ENCODE measurements at regions not wholly inside any gene's neighbourhood (a gene's known extent, or its start where the extent isn't known, plus 50 kb on each side); places are given as distances from the start of the nearest gene placed in this dataset.

DNA sequence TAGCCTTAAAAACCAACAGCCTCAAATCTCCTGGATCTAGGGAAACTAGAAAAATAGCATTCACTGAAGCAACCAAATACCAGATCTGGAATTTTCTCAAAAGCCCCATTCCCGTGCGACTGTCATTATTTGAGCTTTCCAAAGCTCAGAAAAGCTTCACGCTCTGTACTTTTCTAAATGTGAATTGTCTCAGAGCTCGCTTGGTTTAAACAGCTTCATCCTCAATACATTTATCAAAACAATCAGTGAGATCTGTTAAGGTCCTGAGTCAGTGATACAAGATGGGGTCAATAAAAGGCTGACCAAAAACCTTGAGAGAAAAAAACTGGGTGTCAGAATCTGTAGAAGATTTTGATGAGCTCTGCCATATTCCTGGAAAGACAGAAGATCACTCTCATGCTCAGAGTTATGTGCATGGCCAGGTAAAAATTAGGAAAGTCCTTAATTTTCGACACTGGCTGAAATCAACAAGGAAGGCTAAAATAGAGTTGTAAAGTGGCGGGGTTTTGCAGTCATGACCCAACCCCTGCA lies 60.2 kb upstream of the VPREB1 start:
- ChIA-PET CTCF (interaction anchor here (0.7 to 6.3 kb wide), 12 partner anchors 10 to 238 kb away, joined by 3 to 61 read pairs (median 8); no protein-coding TSS in a partner anchor), POLR2A (no interaction called here)

GRCh38 chr22:22182990-22183264 lies 61.7 kb upstream of the VPREB1 start:
- CTCF ChIA-PET = interaction anchor here (0.7 to 6.3 kb wide), 11 partner anchors 11 to 142 kb away, joined by 3 to 61 read pairs (median 5); no protein-coding TSS in a partner anchor
- DNase-seq (ENCODE audit: extremely low spot score) = no peak
- TF ChIP-seq, protein P1, sequence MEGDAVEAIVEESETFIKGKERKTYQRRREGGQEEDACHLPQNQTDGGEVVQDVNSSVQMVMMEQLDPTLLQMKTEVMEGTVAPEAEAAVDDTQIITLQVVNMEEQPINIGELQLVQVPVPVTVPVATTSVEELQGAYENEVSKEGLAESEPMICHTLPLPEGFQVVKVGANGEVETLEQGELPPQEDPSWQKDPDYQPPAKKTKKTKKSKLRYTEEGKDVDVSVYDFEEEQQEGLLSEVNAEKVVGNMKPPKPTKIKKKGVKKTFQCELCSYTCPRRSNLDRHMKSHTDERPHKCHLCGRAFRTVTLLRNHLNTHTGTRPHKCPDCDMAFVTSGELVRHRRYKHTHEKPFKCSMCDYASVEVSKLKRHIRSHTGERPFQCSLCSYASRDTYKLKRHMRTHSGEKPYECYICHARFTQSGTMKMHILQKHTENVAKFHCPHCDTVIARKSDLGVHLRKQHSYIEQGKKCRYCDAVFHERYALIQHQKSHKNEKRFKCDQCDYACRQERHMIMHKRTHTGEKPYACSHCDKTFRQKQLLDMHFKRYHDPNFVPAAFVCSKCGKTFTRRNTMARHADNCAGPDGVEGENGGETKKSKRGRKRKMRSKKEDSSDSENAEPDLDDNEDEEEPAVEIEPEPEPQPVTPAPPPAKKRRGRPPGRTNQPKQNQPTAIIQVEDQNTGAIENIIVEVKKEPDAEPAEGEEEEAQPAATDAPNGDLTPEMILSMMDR (IDR thresholded peaks at IDR 0.05; ENCODE audit: control extremely low read depth, extremely low read depth, low read depth, missing control alignments) = no peak
- POLR2A ChIA-PET = no interaction called here

More for the DNA sequence above, 60.2 kb upstream of the VPREB1 start:
- TF ChIP-seq, protein P1 (IDR thresholded peaks at IDR 0.05; ENCODE audit: control extremely low read depth, extremely low read depth, low read depth, missing control alignments) = no peak
- DNase-seq (ENCODE audit: extremely low spot score) = no peak

DNA sequence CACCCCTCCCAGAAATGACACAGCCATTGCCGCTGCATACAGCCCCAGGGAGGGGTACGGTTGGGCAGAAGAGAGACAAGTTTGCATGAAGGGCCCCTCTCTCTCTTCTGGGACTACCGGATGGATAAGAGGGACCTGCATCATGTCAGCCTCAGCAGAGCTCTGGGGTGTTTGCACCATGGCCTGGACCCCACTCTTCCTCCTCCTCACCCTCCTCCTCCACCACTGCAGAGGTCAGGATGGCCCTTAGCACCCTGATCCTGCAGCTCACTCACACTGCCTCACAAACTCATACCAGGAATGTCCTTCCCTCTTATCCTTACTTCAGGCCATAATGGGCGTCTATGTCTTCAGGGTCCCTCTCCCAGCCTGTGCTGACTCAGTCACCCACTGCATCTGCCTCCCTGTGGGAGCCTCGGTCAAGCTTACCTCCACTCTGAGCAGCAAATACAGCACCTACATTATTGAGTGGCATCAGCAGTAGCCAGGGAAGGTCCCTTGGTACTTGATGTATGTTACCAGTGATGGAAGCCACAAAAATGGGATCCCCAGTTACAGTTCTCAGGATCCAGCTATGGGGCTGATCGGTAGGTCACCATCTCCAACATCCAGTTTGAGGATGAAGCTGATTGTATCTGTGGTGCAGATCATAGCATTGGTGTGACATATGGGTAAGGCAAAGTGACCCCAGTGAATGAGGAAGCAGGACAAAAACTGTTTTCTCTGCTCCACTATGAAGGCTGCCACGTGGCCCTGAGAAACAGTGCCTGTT lies 62.2 kb upstream of the VPREB1 start:
- DNase-seq (ENCODE audit: extremely low spot score) = no peak
- TF ChIP-seq, protein P1 (IDR thresholded peaks at IDR 0.05; ENCODE audit: control extremely low read depth, extremely low read depth, low read depth, missing control alignments) = no peak
- CTCF ChIA-PET = interaction anchor here (0.7 to 6.3 kb wide), 11 partner anchors 11 to 142 kb away, joined by 3 to 61 read pairs (median 5); no protein-coding TSS in a partner anchor

DNA sequence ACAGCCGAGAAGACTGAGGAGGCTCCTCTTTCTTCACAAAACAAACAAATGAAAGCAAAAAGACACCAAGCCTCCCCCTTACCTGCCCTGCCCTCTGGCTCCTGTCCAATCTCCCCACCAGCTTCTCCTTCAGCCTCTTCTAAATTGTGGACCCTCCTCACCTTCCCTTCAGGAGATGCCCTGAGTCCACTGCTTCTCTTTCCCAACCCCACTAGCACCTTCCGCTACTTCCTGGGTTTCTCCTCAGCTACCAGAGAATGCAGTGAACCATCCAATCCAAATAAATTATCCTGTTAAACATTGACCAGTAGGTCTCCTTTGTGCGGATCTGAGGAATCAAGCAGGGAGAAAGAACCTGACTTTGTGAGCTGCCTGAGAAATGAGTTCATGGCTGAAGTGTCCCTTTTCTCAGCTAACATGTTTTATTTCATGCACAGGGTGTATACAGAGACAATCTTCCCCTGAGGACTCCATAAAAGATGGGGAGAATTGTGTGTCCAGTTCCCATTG lies 63.2 kb upstream of the VPREB1 start:
- ChIA-PET POLR2A (no interaction called here), CTCF (interaction anchor here (1.3 to 6.3 kb wide), 8 partner anchors 8 to 54 kb away, joined by 3 to 61 read pairs (median 8); no protein-coding TSS in a partner anchor)
- TF ChIP-seq, protein P1 (IDR thresholded peaks at IDR 0.05; ENCODE audit: control extremely low read depth, extremely low read depth, low read depth, missing control alignments) = no peak
- DNase-seq (ENCODE audit: extremely low spot score) = no peak

More for the DNA sequence above, 62.2 kb upstream of the VPREB1 start:
- POLR2A ChIA-PET = no interaction called here

DNA sequence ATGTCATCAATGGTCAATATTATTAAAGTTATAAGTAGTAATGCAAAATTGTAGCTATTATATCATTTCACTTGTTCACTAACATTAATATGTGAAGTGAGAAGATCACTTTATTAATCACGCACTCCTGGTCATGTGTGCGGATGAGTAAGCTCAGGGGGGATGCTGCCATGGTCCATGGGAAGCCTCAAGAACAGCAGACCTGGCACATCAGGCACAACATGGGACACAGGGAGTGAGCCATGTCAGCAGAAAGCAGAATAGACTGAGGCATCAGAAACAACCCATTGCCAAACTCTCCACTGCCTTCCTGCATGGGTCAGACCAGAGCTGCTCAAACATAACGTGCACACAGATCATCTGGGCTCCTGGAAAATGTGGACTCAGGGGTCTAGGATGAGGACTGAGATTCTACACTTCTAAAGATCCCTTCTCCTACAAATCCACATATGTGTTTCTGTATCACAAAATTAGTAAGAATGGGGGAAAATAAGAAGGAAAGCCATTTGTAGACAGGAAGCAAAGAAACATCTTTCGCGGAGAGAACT lies 63.8 kb upstream of the VPREB1 start:
- ChIA-PET POLR2A (no interaction called here), CTCF (interaction anchor here (1.0 to 6.3 kb wide), 11 partner anchors 8 to 70 kb away, joined by 3 to 61 read pairs (median 8); no protein-coding TSS in a partner anchor)
- DNase-seq (ENCODE audit: extremely low spot score) = no peak
- TF ChIP-seq, protein P1 (IDR thresholded peaks at IDR 0.05; ENCODE audit: control extremely low read depth, extremely low read depth, low read depth, missing control alignments) = no peak

- DNase-seq (ENCODE audit: extremely low spot score) = no peak
- TF ChIP-seq, protein P1 (IDR thresholded peaks at IDR 0.05; ENCODE audit: control extremely low read depth, extremely low read depth, low read depth, missing control alignments) = no peak
- CTCF ChIA-PET = interaction anchor here (1.1 to 6.1 kb wide), 6 partner anchors 11 to 69 kb away, joined by 3 to 42 read pairs (median 10); no protein-coding TSS in a partner anchor
- POLR2A ChIA-PET = no interaction called here
Observed at GRCh38 chr22:22179858-22180257, 64.7 kb upstream of the VPREB1 start.
